ENCODE measurements at regions not wholly inside any gene's neighbourhood (a gene's known extent, or its start where the extent isn't known, plus 50 kb on each side); places are given as distances from the start of the nearest gene placed in this dataset.

GRCh38 chr20:24138951-24139350 lies 150.4 kb upstream of the GGTLC1 start:
- DNase-seq (ENCODE audit: low spot score): no peak

GRCh38 chr20:24138196-24138857 lies 149.7 kb upstream of the GGTLC1 start:
- DNase-seq (ENCODE audit: low spot score): no peak

GRCh38 chr20:24136659-24137246 lies 148.2 kb upstream of the GGTLC1 start:
- no peak for DNase-seq (ENCODE audit: low spot score)

GRCh38 chr20:24135781-24136180 lies 147.2 kb upstream of the GGTLC1 start:
- no peak for DNase-seq (ENCODE audit: low spot score)

GRCh38 chr20:24134930-24135329 lies 146.4 kb upstream of the GGTLC1 start:
- DNase-seq (ENCODE audit: low spot score): no peak

- no peak for DNase-seq (ENCODE audit: low spot score)
Measured at GRCh38 chr20:24134284-24134683, 145.7 kb upstream of the GGTLC1 start.

- no peak for DNase-seq (ENCODE audit: low spot score)
Measured at GRCh38 chr20:24132246-24132645, 143.7 kb upstream of the GGTLC1 start.

- no peak for DNase-seq (ENCODE audit: low spot score)
Measured at GRCh38 chr20:24131684-24132083, 143.1 kb upstream of the GGTLC1 start.

GRCh38 chr20:24131281-24131680 lies 142.7 kb upstream of the GGTLC1 start:
- no peak for DNase-seq (ENCODE audit: low spot score)

- DNase-seq (ENCODE audit: low spot score): no peak
Measured at GRCh38 chr20:24129641-24130040, 141.1 kb upstream of the GGTLC1 start.

GRCh38 chr20:24124951-24125650 lies 136.5 kb upstream of the GGTLC1 start:
- DNase-seq (ENCODE audit: low spot score): no peak

GRCh38 chr20:24124003-24124402 lies 135.4 kb upstream of the GGTLC1 start:
- no peak for DNase-seq (ENCODE audit: low spot score)

GRCh38 chr20:24118441-24119175 lies 130.0 kb upstream of the GGTLC1 start:
- no peak for DNase-seq (ENCODE audit: low spot score)

- no peak for DNase-seq (ENCODE audit: low spot score)
Measured at GRCh38 chr20:24118034-24118433, 129.5 kb upstream of the GGTLC1 start.

GRCh38 chr20:24117383-24117782 lies 128.8 kb upstream of the GGTLC1 start:
- DNase-seq (ENCODE audit: low spot score): no peak

GRCh38 chr20:24116611-24117010 lies 128.0 kb upstream of the GGTLC1 start:
- DNase-seq (ENCODE audit: low spot score): no peak

- no peak for DNase-seq (ENCODE audit: low spot score)
Measured at GRCh38 chr20:24112360-24112759, 123.8 kb upstream of the GGTLC1 start.

- no peak for DNase-seq (ENCODE audit: low spot score)
Measured at GRCh38 chr20:24111858-24112257, 123.3 kb upstream of the GGTLC1 start.

- no peak for DNase-seq (ENCODE audit: low spot score)
Measured at GRCh38 chr20:24109537-24109936, 121.0 kb upstream of the GGTLC1 start.

- no peak for DNase-seq (ENCODE audit: low spot score)
Measured at GRCh38 chr20:24109008-24109407, 120.4 kb upstream of the GGTLC1 start.

- DNase-seq (ENCODE audit: low spot score): no peak
Measured at GRCh38 chr20:24108581-24108980, 120.0 kb upstream of the GGTLC1 start.

- DNase-seq (ENCODE audit: low spot score): no peak
Measured at GRCh38 chr20:24106801-24107445, 118.3 kb upstream of the GGTLC1 start.

Measured in ecto neural progenitor cell (in vitro differentiated cells).